K562 (cell line): ENCODE measurements at regions not wholly inside any gene's neighbourhood (a gene's known extent, or its start where the extent isn't known, plus 50 kb on each side); places are given as distances from the start of the nearest gene placed in this dataset.

Source experiments
- ATAC-seq: fragments of 200-7000 bp; cut with Tn5 transposase; 3 replicates; pipeline ENCODE4 v1.9.1; 2020; ENCODE audit warnings: moderate library complexity
- BruUV-seq: library from RNA; stranded (reverse); fragments of 400-500 nt; replicated peaks from 2 replicates; lab custom pipeline; 2021; lab: Mats Ljungman, UMichigan
- CTCF ChIA-PET: fragments of 300-600 bp; formaldehyde crosslinking; extraction: SDS; loops from one replicate; lab custom pipeline; 2021; ENCODE audit warnings: low intra/inter-chr PET ratio; lab: Yijun Ruan, JAX
- POLR2A ChIA-PET: fragments of 300-600, 350-650 bp; sonication (Branson Sonifier 250); formaldehyde crosslinking; extraction: SDS; loops from one replicate; lab custom pipeline; 2021; ENCODE audit warnings: antibody characterized with exemption, inconsistent platforms; lab: Yijun Ruan, JAX
- DNase-seq, 4 experiments: peaks; one replicate each; pipeline versions ENCODE4 v3.0.0 to v3.0.0-alpha.2; 2011 to 2018; ENCODE audit warnings: low spot score in 3 of 4, mixed read lengths in 3 of 4; ENCODE audit errors: extremely low read depth in 1 of 4
- FAIRE-seq: peaks from 2 replicates; lab custom pipeline; 2011; peaks lifted over from hg19 to GRCh38; lab: Jason Lieb, UNC
- H2AFZ ChIP-seq: 2 replicates; pipeline ENCODE4 v1.6.0; 2011; ENCODE audit warnings: low read depth, low read length, control low read depth, inconsistent platforms
- H3K27ac ChIP-seq: fragments of 200-600 bp; 3 replicates; pipeline ENCODE4 v1.8.0; 2011; ENCODE audit warnings: low read depth, mild to moderate bottlenecking, control low read depth, inconsistent platforms, low read length, moderate library complexity, mixed read lengths; ENCODE audit errors: extremely low read depth
- H3K27me3 ChIP-seq, 2 experiments: fragments of 300-600 bp in 1 of 2; 2 replicates in 1 of 2; 3 replicates in 1 of 2; pipeline versions ENCODE4 v1.6.0 to v1.8.0; 2011; ENCODE audit warnings: inconsistent platforms in 2 of 2, low read length in 2 of 2, mild to moderate bottlenecking in 1 of 2, mixed read lengths in 1 of 2, moderate library complexity in 1 of 2; ENCODE audit not compliant: control insufficient read depth in 2 of 2, insufficient read depth in 2 of 2
- H3K36me3 ChIP-seq: fragments of 300-600 bp; 3 replicates; pipeline ENCODE4 v1.8.0; 2011; ENCODE audit warnings: mild to moderate bottlenecking, low read length, inconsistent platforms; ENCODE audit not compliant: control insufficient read depth, insufficient read depth
- H3K4me1 ChIP-seq, 2 experiments: fragments of 200-600 bp in 1 of 2; replicated peaks in 1 of 2; 2 replicates in 1 of 2; 3 replicates in 1 of 2; pipeline versions ENCODE4 v1.5.1 to v1.8.0; 2011; ENCODE audit warnings: inconsistent platforms in 2 of 2, low read length in 2 of 2, mild to moderate bottlenecking in 1 of 2, mixed read lengths in 1 of 2, moderate library complexity in 1 of 2; ENCODE audit not compliant: control insufficient read depth in 2 of 2, insufficient read depth in 2 of 2
- H3K4me2 ChIP-seq: 2 replicates; pipeline ENCODE4 v1.6.1; 2011; ENCODE audit warnings: low read length, control low read depth, inconsistent platforms, mixed read lengths; ENCODE audit not compliant: insufficient read depth
- H3K4me3 ChIP-seq: fragments of 200-600 bp; sonication (generic), shearing (Covaris generic); 2 replicates; pipeline ENCODE4 v1.5.1; 2016; ENCODE audit warnings: control low read depth, inconsistent platforms
- H3K79me2 ChIP-seq: fragments of 200-600 bp; 3 replicates; pipeline ENCODE4 v1.8.0; 2011; ENCODE audit warnings: low read length, inconsistent platforms; ENCODE audit not compliant: control insufficient read depth, insufficient read depth
- H3K9ac ChIP-seq, 2 experiments: 2 replicates each; pipeline versions ENCODE4 v1.6.0 to v1.6.1; 2011; ENCODE audit warnings: low read depth in 2 of 2, low read length in 2 of 2, control low read depth in 1 of 2, inconsistent platforms in 1 of 2, mild to moderate bottlenecking in 1 of 2, mixed read lengths in 1 of 2; ENCODE audit not compliant: insufficient read depth in 1 of 2
- H3K9me1 ChIP-seq: one replicate; pipeline ENCODE4 v1.6.0; 2011; ENCODE audit warnings: inconsistent platforms, mild to moderate bottlenecking, low read length, moderate library complexity; ENCODE audit not compliant: control insufficient read depth, insufficient read depth
- H3K9me3 ChIP-seq: replicated peaks from 2 replicates; pipeline ENCODE4 v1.5.1; 2011; ENCODE audit warnings: low read depth, low read length, inconsistent platforms; ENCODE audit not compliant: control insufficient read depth, insufficient read depth
- H4K20me1 ChIP-seq: replicated peaks from 2 replicates; pipeline ENCODE4 v1.6.1; 2011; ENCODE audit warnings: low read length, inconsistent platforms, mixed read lengths; ENCODE audit not compliant: control insufficient read depth, insufficient read depth
- ASH1L ChIP-seq: fragments of 450-650 bp; IDR thresholded peaks from 2 replicates; pipeline ENCODE4 v1.6.1; 2018; ENCODE audit warnings: borderline replicate concordance, mild to moderate bottlenecking, low read depth; ENCODE audit not compliant: partially characterized antibody
- CREB1 ChIP-seq, 2 experiments: sonication (generic) in 1 of 2; formaldehyde crosslinking in 1 of 2; IDR thresholded peaks; 2 replicates each; pipeline versions ENCODE4 v1.6.1 to v1.8.0; 2012 to 2022; ENCODE audit warnings: inconsistent platforms in 1 of 2, mild to moderate bottlenecking in 1 of 2, missing genetic modification reagents in 1 of 2, moderate library complexity in 1 of 2
- FOXP1 ChIP-seq: sonication (generic); formaldehyde crosslinking; IDR thresholded peaks from 2 replicates; pipeline ENCODE4 v1.8.0; 2022; ENCODE audit warnings: mild to moderate bottlenecking, missing genetic modification reagents
- GTF2A2 ChIP-seq: IDR thresholded peaks from 2 replicates; pipeline ENCODE4 v1.6.1; 2016; ENCODE audit warnings: mild to moderate bottlenecking, missing genetic modification characterization, missing compliant biosample characterization
- MYC ChIP-seq, 2 experiments: fragments of 250-450 bp in 1 of 2; sonication (Bioruptor Pico) in 1 of 2; IDR thresholded peaks; 2 replicates each; pipeline versions ENCODE4 v1.5.1 to v1.6.1; 2012 to 2021; ENCODE audit warnings: low read depth in 2 of 2, borderline replicate concordance in 1 of 2, improper control_type of control experiment in 1 of 2, low read length in 1 of 2, mild to moderate bottlenecking in 1 of 2, moderate library complexity in 1 of 2
- PHF20 ChIP-seq: fragments of 450-650 bp; IDR thresholded peaks from 2 replicates; pipeline ENCODE4 v1.6.1; 2018; ENCODE audit not compliant: partially characterized antibody
- RBM34 ChIP-seq: fragments of 200-400 bp; formaldehyde crosslinking; IDR thresholded peaks from 2 replicates; pipeline ENCODE4 v1.6.1; 2018; ENCODE audit warnings: low read length, borderline replicate concordance; ENCODE audit not compliant: insufficient read depth
- ZNF253 ChIP-seq: fragments of 250-450 bp; sonication (Bioruptor Pico); conservative IDR thresholded peaks from 2 replicates; pipeline ENCODE4 v1.6.1; 2021; ENCODE audit warnings: mild to moderate bottlenecking
- WGBS: fragments of 100-300 bp; shearing (Covaris generic); methylation state at CpG from one replicate; pipeline ENCODE4 v1.1.6; 2016; ENCODE audit warnings: low coverage, mixed read lengths; ENCODE audit not compliant: insufficient coverage; ENCODE audit errors: missing lambda C conversion rate; 5-methylcytosine and 5-hydroxymethylcytosine counted together
- in situ Hi-C: fragments of 300-500 bp; cut with MboI; formaldehyde crosslinking; loops from 4 replicates; pipeline ENCODE4 v1.15.0; 2018; ENCODE audit warnings: inconsistent platforms, mixed read lengths
- intact Hi-C: fragments of 100-400 bp; cut with micrococcal nuclease; formaldehyde crosslinking; loops from 2 replicates; pipeline ENCODE4 v1.14.2; 2022
- TF ChIP-seq, protein P1 (sequence below): fragments of 450-650 bp; formaldehyde crosslinking; IDR thresholded peaks from 2 replicates; pipeline ENCODE4 v1.4.0; 2022; ENCODE audit warnings: missing genetic modification characterization
- TF ChIP-seq, protein P2 (sequence below): fragments of 450-650 bp; IDR thresholded peaks from 2 replicates; pipeline ENCODE4 v1.6.1; 2016; ENCODE audit warnings: mild to moderate bottlenecking, moderate library complexity

DNA sequence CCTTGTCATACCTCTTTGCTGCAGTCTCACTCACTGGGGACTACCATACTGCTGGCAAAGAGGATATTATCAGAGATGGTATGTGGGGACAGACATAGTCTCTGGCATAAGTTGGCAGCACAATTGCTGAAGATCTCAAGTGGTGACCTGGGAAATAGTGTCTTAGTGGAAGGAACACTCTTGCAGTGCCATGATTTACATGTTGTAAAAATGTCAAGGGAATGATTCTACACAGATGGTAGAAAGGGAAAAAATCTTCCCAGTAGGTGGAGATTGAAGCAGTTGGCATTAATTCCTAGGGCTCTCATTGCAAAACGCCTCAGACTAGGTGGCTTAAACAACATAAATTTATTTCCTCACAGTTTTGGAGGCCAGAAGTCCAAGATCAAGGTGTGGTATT lies 662.2 kb downstream of the DHX35 start:
- no peak overlapping the region for H3K9ac ChIP-seq
- no peak overlapping the region for H3K27ac ChIP-seq
- in situ Hi-C loops = no loop called here
- intact Hi-C loops = no loop called here
- H4K20me1 ChIP-seq = no peaks in the 10 kb centered on the region
- ATAC-seq = no peak
- H3K9me3 ChIP-seq = no peaks in the 10 kb centered on the region
- no peaks in the 10 kb centered on the region for H3K4me1 ChIP-seq
- ChIA-PET CTCF (no interaction called here), POLR2A (no interaction called here)
- H3K9me1 ChIP-seq = no peaks in the 10 kb centered on the region
- H3K36me3 ChIP-seq = no peaks in the 10 kb centered on the region
- no TSS peak for BruUV-seq
- H3K79me2 ChIP-seq = no peaks in the 10 kb centered on the region
- no peak overlapping the region for H3K4me2 ChIP-seq
- 0% methylated on average over 1 of the region's 1 CpG for WGBS
- H3K27me3 ChIP-seq = no peaks in the 10 kb centered on the region
- H3K4me3 ChIP-seq = no peak overlapping the region
- DNase-seq = no peak
- no peak overlapping the region for H2AFZ ChIP-seq
- FAIRE-seq = no peak
- no peak for TF ChIP-seq MYC (IDR thresholded peaks at IDR 0.05; ENCODE audit: low read depth, low read length)
- no peak for TF ChIP-seq MYC (CRISPR knock-in tag; IDR thresholded peaks at IDR 0.05; ENCODE audit: borderline replicate concordance, low read depth)
- no peak for TF ChIP-seq GTF2A2
- TF ChIP-seq, protein P1, sequence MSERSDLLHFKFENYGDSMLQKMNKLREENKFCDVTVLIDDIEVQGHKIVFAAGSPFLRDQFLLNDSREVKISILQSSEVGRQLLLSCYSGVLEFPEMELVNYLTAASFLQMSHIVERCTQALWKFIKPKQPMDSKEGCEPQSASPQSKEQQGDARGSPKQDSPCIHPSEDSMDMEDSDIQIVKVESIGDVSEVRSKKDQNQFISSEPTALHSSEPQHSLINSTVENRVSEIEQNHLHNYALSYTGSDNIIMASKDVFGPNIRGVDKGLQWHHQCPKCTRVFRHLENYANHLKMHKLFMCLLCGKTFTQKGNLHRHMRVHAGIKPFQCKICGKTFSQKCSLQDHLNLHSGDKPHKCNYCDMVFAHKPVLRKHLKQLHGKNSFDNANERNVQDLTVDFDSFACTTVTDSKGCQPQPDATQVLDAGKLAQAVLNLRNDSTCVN = no peak
- TF ChIP-seq CREB1 (IDR thresholded peaks at IDR 0.05) = no peak
- no peak for TF ChIP-seq CREB1 (CRISPR knock-in tag; IDR thresholded peaks at IDR 0.05)
- no peak for TF ChIP-seq FOXP1 (CRISPR knock-in tag)
- TF ChIP-seq, protein P2, sequence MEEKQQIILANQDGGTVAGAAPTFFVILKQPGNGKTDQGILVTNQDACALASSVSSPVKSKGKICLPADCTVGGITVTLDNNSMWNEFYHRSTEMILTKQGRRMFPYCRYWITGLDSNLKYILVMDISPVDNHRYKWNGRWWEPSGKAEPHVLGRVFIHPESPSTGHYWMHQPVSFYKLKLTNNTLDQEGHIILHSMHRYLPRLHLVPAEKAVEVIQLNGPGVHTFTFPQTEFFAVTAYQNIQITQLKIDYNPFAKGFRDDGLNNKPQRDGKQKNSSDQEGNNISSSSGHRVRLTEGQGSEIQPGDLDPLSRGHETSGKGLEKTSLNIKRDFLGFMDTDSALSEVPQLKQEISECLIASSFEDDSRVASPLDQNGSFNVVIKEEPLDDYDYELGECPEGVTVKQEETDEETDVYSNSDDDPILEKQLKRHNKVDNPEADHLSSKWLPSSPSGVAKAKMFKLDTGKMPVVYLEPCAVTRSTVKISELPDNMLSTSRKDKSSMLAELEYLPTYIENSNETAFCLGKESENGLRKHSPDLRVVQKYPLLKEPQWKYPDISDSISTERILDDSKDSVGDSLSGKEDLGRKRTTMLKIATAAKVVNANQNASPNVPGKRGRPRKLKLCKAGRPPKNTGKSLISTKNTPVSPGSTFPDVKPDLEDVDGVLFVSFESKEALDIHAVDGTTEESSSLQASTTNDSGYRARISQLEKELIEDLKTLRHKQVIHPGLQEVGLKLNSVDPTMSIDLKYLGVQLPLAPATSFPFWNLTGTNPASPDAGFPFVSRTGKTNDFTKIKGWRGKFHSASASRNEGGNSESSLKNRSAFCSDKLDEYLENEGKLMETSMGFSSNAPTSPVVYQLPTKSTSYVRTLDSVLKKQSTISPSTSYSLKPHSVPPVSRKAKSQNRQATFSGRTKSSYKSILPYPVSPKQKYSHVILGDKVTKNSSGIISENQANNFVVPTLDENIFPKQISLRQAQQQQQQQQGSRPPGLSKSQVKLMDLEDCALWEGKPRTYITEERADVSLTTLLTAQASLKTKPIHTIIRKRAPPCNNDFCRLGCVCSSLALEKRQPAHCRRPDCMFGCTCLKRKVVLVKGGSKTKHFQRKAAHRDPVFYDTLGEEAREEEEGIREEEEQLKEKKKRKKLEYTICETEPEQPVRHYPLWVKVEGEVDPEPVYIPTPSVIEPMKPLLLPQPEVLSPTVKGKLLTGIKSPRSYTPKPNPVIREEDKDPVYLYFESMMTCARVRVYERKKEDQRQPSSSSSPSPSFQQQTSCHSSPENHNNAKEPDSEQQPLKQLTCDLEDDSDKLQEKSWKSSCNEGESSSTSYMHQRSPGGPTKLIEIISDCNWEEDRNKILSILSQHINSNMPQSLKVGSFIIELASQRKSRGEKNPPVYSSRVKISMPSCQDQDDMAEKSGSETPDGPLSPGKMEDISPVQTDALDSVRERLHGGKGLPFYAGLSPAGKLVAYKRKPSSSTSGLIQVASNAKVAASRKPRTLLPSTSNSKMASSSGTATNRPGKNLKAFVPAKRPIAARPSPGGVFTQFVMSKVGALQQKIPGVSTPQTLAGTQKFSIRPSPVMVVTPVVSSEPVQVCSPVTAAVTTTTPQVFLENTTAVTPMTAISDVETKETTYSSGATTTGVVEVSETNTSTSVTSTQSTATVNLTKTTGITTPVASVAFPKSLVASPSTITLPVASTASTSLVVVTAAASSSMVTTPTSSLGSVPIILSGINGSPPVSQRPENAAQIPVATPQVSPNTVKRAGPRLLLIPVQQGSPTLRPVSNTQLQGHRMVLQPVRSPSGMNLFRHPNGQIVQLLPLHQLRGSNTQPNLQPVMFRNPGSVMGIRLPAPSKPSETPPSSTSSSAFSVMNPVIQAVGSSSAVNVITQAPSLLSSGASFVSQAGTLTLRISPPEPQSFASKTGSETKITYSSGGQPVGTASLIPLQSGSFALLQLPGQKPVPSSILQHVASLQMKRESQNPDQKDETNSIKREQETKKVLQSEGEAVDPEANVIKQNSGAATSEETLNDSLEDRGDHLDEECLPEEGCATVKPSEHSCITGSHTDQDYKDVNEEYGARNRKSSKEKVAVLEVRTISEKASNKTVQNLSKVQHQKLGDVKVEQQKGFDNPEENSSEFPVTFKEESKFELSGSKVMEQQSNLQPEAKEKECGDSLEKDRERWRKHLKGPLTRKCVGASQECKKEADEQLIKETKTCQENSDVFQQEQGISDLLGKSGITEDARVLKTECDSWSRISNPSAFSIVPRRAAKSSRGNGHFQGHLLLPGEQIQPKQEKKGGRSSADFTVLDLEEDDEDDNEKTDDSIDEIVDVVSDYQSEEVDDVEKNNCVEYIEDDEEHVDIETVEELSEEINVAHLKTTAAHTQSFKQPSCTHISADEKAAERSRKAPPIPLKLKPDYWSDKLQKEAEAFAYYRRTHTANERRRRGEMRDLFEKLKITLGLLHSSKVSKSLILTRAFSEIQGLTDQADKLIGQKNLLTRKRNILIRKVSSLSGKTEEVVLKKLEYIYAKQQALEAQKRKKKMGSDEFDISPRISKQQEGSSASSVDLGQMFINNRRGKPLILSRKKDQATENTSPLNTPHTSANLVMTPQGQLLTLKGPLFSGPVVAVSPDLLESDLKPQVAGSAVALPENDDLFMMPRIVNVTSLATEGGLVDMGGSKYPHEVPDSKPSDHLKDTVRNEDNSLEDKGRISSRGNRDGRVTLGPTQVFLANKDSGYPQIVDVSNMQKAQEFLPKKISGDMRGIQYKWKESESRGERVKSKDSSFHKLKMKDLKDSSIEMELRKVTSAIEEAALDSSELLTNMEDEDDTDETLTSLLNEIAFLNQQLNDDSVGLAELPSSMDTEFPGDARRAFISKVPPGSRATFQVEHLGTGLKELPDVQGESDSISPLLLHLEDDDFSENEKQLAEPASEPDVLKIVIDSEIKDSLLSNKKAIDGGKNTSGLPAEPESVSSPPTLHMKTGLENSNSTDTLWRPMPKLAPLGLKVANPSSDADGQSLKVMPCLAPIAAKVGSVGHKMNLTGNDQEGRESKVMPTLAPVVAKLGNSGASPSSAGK = no peak
- TF ChIP-seq ZNF253 (CRISPR knock-in tag) = no peak
- TF ChIP-seq RBM34 = no peak
- TF ChIP-seq PHF20 = no peak
- no peak for TF ChIP-seq ASH1L
